Renal cortex interstitium (tissue), 11 donors: ENCODE measurements at regions not wholly inside any gene's neighbourhood (a gene's known extent, or its start where the extent isn't known, plus 50 kb on each side); places are given as distances from the start of the nearest gene placed in this dataset.
A peak's percentile ranks its signal among the peaks of the same experiment; 100 is the strongest.

ENCODE experiments used
- DNase-seq, 11 donors: peaks; one replicate each; pipeline ENCODE4 v3.0.0-alpha.2; 2013; ENCODE audit warnings: low read depth in 9 of 11, low spot score in 4 of 11; ENCODE audit errors: extremely low read depth in 1 of 11

GRCh38 chr22:27207907-27208306 lies 550.5 kb downstream of the MIAT start:
- no peak for DNase-seq

DNA sequence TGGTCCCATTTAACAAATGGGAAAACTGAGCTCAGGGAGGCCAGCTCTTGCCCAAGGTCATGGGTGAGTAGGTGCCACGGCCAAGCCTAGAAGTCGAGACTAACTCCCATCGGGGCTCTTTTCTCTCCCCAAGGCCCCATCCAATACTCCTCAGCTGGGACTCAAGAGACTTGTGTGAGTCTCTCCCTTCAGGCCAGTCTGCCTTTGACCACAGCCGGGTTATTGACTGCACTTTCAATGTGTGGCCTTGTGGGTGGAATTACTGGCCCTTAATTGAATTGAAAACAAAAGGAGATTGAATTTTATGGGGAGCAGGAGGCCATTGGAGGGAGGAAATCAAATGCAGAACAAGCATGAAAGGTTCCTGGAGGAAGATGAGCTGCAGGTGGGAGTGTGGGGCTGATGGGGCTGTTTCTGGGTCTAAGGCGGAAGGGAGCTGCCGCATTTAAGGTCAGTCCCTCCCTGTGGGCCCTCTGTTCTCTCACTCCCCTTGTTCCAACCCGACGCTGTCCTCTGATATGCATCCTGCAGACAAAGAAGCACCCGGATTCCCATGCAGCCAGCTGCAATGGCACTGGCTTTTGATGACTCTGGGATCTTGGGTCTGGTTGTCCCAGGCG lies 552.8 kb downstream of the MIAT start:
- peak in 3 of 11 donors; percentile 38 to 59 (median 50) for DNase-seq

DNA sequence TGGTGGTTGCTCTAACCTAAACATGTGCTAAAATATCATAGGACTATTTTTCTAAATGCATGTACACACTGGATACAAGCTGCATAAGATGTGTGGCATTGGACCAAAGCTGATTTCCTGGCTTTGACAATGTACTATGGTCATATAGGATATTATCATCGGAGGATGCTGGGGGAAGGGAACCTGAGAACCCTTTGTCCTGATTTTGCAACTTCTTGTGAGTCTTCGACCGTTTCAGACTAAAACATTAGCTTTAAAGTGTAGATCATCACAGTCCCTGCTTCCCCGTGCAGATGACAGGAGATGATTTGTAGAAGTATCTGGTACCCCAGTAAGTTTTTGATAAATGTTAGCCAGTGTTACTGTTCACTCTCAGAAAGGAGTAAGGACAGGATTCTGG lies 554.7 kb downstream of the MIAT start:
- DNase-seq = no peak

- peak in 10 of 11 donors; percentile 53 to 87 (median 74) for DNase-seq
Observed at GRCh38 chr22:27212617-27213177, 555.3 kb downstream of the MIAT start.

- no peak for DNase-seq
Observed at GRCh38 chr22:27213294-27213693, 555.9 kb downstream of the MIAT start.

DNA sequence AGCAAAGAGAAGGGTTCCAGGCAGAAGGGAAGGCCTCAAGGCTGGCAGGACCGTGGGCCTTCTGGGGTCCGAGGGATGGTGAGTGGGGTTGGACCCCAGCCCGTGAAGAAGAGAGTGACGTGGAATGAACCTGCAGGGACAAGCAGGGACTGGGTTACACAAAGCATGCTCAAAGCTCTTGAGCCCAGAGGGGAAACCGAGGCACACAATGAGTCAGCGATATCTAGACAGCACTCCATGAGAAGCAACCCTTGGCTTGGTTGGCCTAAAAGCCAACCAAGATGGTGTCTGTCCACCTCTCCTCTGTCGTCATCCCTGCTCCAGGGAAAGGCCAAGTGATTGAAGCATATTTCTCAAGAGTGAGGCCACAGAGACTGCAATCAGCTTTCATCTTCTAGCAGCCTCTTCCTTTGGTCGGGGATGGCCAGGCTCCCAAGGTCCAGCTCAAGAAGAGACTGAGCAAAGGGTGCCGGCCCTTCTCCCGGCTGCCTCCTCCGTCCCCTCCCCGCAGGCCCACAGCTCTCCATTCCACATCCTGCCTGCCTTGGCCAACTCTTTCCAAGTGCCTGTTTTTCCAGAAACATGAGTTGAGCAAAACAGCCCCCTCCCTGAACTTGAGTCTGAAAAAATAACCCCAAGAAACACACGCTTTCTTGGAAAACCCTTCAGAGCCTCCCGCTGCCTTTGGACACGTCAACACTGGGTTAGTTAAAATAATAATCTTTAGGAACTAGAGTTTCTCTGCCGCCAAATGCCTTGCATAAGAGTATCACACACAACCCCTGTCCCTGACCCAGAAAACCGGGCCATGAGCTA lies 556.6 kb downstream of the MIAT start:
- peak in 5 of 11 donors; percentile 54 to 66 (median 59) for DNase-seq

DNA sequence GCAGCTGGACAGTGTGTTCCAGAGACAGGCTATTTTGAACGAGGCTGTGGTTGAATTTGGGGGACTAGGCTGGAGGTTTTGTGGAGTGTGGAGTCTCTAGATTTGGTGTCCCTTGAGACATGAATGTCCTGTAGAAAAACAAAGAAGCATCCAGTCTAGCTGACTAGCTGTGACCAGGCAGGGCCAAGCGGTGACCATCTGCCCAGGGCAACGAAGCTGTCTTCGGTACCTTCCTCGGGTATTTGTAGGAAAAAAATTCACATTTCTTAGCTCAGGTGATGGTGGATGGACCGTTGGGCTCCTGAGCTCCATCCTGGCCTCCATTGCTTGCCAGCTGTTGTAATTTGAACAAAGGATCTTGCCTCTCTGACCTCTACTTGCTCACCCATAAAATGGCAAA lies 557.3 kb downstream of the MIAT start:
- DNase-seq = no peak

GRCh38 chr22:27215871-27216270 lies 558.5 kb downstream of the MIAT start:
- no peak for DNase-seq

- no peak for DNase-seq
Observed at GRCh38 chr22:27216444-27216843, 559.1 kb downstream of the MIAT start.

- DNase-seq = no peak
Observed at GRCh38 chr22:27217154-27217553, 559.8 kb downstream of the MIAT start.

DNA sequence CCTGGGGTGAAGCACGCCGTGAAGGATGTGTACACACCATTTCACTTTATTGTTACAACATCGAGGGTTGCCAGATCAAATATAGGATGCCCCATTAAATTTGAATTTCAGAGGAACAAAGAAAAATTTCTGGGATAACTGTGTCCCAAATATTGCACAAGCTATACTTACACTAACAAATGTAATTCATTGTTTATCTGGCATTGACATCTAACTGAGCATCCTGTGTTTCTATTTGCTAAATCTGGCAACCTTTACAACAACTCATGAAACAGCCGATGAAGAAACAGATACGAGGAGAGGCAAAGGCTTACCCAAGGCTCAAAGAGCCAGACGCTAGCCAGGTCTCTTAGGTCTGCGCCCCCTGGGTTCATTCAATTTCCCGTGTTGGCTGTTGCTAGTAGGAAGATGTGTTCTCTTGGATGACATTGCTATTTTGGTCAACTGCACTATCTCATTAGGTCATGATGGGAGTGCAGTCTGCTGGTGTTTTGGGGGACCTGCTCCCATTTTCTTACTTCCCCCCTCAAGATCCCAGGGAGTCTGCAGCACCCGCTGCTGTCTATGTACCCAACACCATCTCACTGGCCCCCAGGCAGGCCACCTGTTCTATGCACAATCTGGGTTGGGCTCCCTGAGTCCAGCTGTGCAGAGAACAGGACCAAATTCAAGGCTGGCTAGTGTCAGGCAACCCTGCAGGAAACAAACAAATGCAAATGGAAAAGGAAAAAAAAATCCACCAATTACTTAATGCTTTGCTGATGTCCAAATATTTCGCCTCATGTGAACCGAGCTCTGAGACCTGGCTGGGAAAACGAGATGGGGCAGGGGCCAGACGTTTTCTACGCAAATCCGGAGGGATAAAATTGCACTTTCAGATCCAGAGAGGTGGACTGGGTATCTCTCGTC lies 560.9 kb downstream of the MIAT start:
- DNase-seq = no peak

- no peak for DNase-seq
Observed at GRCh38 chr22:27219036-27219435, 561.6 kb downstream of the MIAT start.

- no peak for DNase-seq
Observed at GRCh38 chr22:27220339-27220738, 563.0 kb downstream of the MIAT start.

DNA sequence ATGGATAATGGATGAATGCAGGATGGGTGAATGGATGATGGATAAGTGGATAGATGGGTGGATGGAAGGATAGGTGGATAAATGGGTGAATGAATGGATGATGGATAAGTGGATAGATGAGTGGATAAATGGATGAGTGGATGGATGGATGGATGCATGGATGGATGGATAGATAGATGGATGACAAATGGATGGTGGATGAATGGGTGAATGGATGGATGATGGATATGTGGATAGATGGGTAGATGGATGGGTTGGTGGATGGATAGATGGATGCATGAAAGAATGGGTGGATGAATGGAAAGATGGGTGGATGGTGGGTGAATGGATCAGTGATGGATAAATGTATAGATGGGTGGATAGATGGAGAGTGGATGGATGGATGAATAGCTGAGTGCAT lies 564.8 kb downstream of the MIAT start:
- DNase-seq = no peak

- no peak for DNase-seq
Observed at GRCh38 chr22:27223317-27224177, 566.2 kb downstream of the MIAT start.

DNA sequence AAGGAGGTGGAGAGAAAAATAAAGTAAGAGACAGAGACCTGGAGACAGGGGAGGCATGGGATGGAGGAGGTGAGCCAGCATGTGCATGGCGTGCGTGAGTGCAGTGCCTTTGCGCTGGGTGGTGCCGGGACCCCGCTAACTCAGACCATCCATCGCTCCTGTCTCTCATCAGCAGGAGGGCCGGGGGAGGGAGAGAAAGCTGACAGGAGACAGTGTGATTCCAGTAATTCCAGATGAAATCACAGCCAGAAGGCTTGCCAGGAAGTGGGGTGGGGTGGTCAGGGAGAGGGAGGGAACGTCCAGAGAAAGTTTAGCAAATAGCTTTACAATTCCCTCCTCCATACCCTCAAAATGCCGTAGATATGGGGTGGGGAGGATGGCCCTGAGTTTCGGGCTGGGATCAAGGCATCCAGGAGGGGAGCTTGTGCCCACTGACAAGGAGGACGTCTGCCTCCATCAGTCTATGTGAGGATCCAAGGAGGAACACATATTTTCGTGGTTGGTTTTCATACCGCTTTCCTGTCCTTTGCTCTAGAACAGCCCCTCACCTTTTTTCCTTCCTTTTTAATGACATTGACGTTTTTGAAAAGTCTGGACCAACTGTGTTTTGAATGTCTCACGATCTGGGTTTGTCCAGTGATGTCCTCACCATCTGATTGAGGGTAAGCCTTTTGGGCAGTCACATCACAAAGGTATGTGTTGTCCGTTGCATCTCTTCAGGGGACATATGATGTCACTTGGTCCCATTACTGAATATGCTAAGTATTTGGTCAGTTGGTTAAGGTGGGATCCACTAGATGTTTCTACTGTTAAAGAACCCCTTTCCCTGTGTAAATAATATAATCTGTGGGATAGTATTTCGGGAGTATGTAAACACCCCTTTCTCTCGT lies 567.3 kb downstream of the MIAT start:
- DNase-seq = no peak

DNA sequence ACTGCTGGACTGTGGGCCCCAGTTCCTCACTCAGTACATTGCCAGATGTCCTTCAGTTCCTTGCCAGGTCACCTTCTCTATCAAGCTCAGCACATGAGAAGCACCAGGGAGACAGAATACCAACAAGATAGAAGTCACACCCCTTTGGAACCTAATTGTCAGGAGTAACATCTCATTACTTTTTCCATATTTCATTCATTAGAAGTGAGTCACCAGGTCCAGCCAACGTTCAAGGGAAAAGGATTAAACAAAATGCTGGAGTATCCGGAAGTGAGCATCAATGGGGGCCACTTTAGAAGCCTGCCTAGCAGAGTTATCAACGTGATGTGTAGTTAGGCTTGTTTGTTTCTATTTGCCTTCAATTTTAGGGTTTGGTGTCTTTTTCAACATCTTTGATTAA lies 569.3 kb downstream of the MIAT start:
- DNase-seq = no peak

DNA sequence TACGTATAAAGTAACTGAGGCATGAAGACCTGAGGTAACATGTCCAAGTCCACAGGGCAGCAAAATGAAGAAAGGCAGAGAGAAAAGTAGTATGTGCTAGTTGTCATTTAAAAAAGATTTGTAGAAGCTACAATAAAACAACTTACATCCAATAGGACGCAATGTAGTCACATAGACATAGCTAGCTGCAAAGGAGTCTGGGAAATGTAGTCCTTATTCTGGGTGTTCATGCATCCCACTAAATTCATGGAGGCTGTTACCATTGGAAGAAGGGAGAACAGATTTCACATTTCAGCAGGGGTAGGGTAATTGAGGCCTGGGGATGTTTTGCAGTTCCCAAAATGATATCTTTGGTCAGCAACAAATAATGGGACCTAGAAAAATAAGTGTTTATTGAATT lies 571.4 kb downstream of the MIAT start:
- DNase-seq = no peak
